Middle frontal gyrus (tissue), 1 donor: ENCODE measurements at regions not wholly inside any gene's neighbourhood (a gene's known extent, or its start where the extent isn't known, plus 50 kb on each side); places are given as distances from the start of the nearest gene placed in this dataset.
"Not testable (repeated sequence)": the region's sequence is repeated elsewhere in the genome, so short reads cannot be mapped to it uniquely, and the experiment has no call there.

Experiments used
- DNase-seq: peaks from one replicate; pipeline ENCODE4 v3.0.0-alpha.2; 2015; ENCODE audit warnings: low spot score; ENCODE audit errors: extremely low spot score

GRCh38 chr13:43946281-43946680 is 66.6 kb downstream of the LACC1 start:
- no peak for DNase-seq

DNA sequence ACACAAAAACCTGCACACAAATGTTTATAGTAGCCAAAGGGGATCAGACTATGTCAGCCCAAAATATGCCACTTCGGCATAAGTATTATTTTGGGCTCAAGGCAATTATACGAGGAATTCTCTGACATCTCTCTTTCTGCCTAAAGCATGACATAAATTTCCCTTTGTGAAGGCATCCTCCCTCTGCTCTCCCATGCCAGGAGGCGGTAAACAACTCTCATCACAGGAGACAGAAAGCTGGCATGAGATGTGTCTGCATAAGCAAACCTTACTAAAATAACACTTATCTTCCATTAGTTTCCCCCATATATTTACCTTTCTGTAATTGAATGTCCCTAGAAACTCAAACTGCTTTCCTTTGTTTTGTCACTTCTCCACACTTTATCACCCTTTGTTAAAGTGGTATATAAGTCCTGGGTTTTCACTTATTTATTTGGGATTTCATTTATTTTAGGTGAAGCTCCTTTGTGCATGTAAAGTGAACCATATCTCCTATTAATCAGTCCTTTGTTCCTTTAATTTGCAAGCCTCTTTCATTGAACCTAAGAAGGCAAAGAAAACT is 68.3 kb downstream of the LACC1 start:
- no peak for DNase-seq

DNA sequence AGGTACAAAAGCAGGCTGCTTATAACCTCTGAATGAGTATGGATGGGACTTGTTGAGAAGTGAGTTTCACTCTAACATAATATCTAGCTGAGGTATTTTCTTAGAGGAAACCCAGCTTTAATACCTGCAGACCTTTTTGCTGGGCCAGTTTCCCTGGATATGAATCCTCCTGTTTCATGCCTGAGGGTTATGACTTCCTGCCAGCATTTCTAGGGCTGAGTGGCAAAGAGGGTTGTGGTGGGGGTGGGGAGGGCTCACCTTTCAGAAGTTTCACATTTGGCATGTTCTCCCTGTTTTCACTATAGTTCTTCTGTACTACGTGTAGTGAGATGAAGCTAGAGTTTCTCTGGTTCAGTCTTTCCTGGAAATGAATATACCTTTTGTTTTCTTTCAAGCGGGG is 73.7 kb downstream of the LACC1 start:
- DNase-seq = no peak

DNA sequence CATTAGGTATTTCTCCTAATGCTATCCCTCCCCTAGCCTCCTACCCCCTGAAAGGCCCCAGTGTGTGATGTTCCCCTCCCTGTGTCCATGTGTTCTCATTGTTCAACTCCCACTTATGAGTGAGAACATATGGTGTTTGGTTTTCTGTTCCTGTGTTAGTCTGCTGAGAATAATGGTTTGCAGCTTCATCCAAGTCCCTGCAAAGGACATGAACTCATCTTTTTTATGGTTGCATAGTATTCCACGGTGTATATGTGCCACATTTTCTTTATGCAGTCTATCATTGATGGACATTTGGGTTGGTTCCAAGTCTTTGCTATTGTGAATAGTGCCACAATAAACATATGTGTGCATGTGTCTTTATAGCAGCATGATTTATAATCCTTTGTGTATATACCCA is 77.3 kb downstream of the LACC1 start:
- DNase-seq = not testable (repeated sequence)

DNA sequence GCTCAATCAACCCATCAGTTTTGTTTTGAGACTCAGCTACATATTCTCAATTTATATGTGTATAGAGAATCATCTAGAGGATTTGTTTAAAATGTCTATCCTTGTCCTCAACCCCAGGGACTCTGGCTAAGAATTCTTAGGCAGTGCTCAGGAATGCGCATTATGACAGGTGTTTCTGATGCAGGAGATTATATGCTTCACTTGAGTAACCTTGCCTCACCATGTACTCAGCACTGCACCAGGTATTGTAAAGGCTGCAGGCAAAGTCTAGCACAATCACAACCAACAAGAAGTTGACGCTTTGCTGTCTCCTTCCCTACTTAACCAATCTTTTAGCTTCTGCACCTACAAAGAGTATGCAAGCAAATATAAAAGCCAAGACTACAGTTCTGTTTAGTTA is 79.6 kb downstream of the LACC1 start:
- no peak for DNase-seq

DNA sequence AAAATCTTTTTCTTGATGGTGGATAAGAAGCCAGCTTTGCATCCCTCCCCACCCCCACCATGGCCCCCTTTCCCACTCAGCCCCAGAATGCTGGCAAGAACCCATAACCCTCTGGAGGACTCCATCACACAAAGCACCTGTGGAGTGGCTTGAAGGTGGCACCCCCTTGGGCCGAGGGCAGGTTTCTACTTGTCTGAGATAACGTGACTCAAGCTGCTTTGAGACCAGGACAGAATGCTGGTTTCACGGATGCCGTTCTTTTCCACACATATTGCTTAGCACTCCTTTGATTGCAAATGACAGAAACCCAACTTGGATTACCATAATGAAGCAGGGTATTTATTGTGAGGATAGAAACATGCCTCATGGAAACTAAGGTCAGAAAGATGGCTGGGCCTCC is 82.2 kb downstream of the LACC1 start:
- DNase-seq = no peak

GRCh38 chr13:43963726-43964125 is 84.0 kb downstream of the LACC1 start:
- DNase-seq = no peak

GRCh38 chr13:43964698-43965458 is 85.2 kb downstream of the LACC1 start:
- DNase-seq = no peak

GRCh38 chr13:43965459-43965845 is 85.7 kb downstream of the LACC1 start:
- no peak for DNase-seq

- not testable (repeated sequence) for DNase-seq
These were observed 88.7 kb downstream of the LACC1 start for GRCh38 chr13:43968251-43968942.

DNA sequence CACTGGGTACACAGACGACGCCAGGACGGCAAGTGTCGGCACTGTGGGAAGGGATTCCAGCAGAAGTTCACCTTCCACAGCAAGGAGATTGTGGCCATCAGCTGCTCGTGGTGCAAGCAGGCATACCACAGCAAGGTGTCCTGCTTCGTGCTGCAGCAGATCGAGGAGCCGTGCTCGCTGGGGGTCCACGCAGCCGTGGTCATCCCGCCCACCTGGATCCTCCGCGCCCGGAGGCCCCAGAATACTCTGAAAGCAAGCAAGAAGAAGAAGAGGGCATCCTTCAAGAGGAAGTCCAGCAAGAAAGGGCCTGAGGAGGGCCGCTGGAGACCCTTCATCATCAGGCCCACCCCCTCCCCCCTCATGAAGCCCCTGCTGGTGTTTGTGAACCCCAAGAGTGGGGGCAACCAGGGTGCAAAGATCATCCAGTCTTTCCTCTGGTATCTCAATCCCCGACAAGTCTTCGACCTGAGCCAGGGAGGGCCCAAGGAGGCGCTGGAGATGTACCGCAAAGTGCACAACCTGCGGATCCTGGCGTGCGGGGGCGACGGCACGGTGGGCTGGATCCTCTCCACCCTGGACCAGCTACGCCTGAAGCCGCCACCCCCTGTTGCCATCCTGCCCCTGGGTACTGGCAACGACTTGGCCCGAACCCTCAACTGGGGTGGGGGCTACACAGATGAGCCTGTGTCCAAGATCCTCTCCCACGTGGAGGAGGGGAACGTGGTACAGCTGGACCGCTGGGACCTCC is 89.4 kb downstream of the LACC1 start:
- not testable (repeated sequence) for DNase-seq

GRCh38 chr13:43969919-43970318 is 90.2 kb downstream of the LACC1 start:
- DNase-seq = not testable (repeated sequence)

GRCh38 chr13:43970520-43971242 is 91.0 kb downstream of the LACC1 start:
- DNase-seq = not testable (repeated sequence)

DNA sequence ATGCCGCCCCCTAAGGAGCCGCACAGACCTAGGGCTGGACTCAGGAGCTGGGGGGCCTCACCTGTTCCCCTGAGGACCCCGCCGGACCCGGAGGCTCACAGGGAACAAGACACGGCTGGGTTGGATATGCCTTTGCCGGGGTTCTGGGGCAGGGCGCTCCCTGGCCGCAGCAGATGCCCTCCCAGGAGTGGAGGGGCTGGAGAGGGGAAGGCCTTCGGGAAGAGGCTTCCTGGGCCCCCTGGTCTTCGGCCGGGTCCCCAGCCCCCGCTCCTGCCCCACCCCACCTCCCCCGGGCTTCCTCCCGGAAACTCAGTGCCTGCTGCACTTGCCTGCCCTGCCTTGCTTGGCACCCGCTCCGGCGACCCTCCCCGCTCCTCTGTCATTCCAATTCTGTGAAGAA is 91.6 kb downstream of the LACC1 start:
- DNase-seq = not testable (repeated sequence)

DNA sequence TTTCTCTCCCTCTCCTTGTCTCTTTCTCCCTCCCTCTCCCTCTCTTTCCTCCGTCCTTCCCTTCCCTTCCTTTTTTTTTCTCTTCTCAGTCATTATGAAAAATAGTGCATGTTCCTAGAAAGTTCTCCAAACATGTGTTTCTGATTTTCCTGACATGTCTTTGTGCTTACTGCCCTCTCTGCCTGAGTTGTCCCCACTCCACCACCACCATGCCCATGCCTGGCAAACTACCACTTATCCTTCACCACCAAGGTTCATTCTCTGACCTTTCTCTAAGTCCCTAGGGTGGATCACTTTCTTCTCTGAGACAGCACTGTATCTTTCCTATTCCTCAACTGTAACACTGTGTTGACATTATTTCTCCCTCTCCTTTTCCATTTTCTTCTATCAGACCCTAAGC is 98.2 kb downstream of the LACC1 start:
- DNase-seq = no peak

- no peak for DNase-seq
These were observed 99.0 kb downstream of the LACC1 start for GRCh38 chr13:43978688-43979087.

GRCh38 chr13:43979492-43979891 is 99.8 kb downstream of the LACC1 start:
- DNase-seq = no peak

DNA sequence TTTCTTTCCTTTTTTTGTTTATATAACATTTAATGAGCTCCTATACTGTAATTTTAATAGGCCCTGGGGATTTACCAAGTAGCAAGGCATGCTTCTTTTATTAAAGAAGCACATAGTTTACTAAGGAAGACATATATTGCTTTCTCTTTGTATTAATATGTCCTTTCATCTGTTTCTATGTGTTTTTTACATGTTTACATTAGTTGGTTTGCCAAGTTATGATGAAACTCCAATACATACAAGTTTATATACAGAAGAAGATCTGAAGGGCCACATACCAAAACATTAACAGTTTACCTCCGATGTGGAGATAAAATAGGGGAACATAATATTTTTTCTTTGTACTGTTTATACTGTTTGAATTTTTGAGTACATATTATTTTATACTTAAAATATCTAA is 100.9 kb downstream of the LACC1 start:
- DNase-seq = no peak

DNA sequence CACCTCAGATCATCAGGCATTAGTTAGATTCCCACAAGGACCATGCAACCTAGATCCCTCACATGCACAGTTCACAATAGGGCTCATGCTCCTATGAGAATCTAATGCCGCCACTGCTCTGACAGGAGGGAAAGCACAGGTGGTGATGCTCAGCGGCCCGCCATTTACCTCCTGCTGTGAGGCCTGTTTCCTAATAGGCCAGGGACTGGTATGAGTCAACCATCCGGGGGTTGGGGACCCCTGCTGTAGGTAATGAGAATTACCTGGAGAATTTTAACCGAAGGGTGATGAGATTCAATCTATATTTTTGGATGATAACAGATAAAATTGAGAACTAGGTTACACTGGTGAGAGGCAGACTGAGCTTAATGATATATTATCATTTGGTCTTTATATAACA is 101.4 kb downstream of the LACC1 start:
- DNase-seq = no peak

- DNase-seq = no peak
These were observed 102.0 kb downstream of the LACC1 start for GRCh38 chr13:43981512-43982301.
